ENCODE measurements at regions not wholly inside any gene's neighbourhood (a gene's known extent, or its start where the extent isn't known, plus 50 kb on each side); places are given as distances from the start of the nearest gene placed in this dataset.

- no peak for TF ChIP-seq EZH2 (IDR thresholded peaks at IDR 0.05; ENCODE audit: insufficient read depth, poor library complexity, severe bottlenecking)
- no peak for TF ChIP-seq EZH2phosphoT487 (IDR thresholded peaks at IDR 0.05; ENCODE audit: insufficient read depth, low read depth)
- H3K36me3 ChIP-seq (ENCODE audit: low read depth): no peaks in the 10 kb centered on the region
- no peaks in the 10 kb centered on the region for H3K79me2 ChIP-seq (ENCODE audit: insufficient read depth)
- H4K20me1 ChIP-seq (ENCODE audit: insufficient read depth): no peaks in the 10 kb centered on the region
- H3K4me3 ChIP-seq: no peak overlapping the region
- no peaks in the 10 kb centered on the region for H3K27me3 ChIP-seq (replicated peaks; ENCODE audit: insufficient read depth)
- no peak overlapping the region for H3K9ac ChIP-seq
- WGBS, 2 experiments (ENCODE audit: low coverage in 1 of 2, low lambda C conversion rate in 2 of 2, missing lambda C conversion rate in 2 of 2): 41 to 52% methylated on average over 2 of the region's 2 CpGs
- no peak for DNase-seq
- H3K9me3 ChIP-seq (ENCODE audit: low read depth): no peaks in the 10 kb centered on the region
- no peak overlapping the region for H3K4me2 ChIP-seq (ENCODE audit: unreplicated experiment)
- H3K9me2 ChIP-seq (ENCODE audit: insufficient read depth): no peaks in the 10 kb centered on the region
- no peaks in the 10 kb centered on the region for H3F3A ChIP-seq (ENCODE audit: insufficient read depth)
- no peak overlapping the region for H3K27ac ChIP-seq
- in situ Hi-C loops (cut with MboI): no loop called here
- no peaks in the 10 kb centered on the region for H3K4me1 ChIP-seq (ENCODE audit: insufficient read depth)
- no peak overlapping the region for H2AFZ ChIP-seq
Observed at GRCh38 chr16:60720060-60720459, 1316.2 kb downstream of the CDH8 start.

- Histone ChIP-seq H3K36me3 (ENCODE audit: low read depth) (no peaks in the 10 kb centered on the region), H3K9me2 (ENCODE audit: insufficient read depth) (no peaks in the 10 kb centered on the region), H3F3A (ENCODE audit: insufficient read depth) (no peaks in the 10 kb centered on the region), H3K27ac (no peak overlapping the region), H3K9ac (no peak overlapping the region), H3K79me2 (ENCODE audit: insufficient read depth) (no peaks in the 10 kb centered on the region), H3K27me3 (replicated peaks; ENCODE audit: insufficient read depth) (no peaks in the 10 kb centered on the region), H3K4me3 (no peak overlapping the region), H3K4me1 (ENCODE audit: insufficient read depth) (no peaks in the 10 kb centered on the region), H3K9me3 (ENCODE audit: low read depth) (no peaks in the 10 kb centered on the region), H3K4me2 (ENCODE audit: unreplicated experiment) (no peak overlapping the region), H4K20me1 (ENCODE audit: insufficient read depth) (no peaks in the 10 kb centered on the region), H2AFZ (no peak overlapping the region)
- in situ Hi-C loops (cut with MboI): no loop called here
- 15 to 23% methylated on average over 2 of the region's 2 CpGs for WGBS, 2 experiments (ENCODE audit: low coverage in 1 of 2, low lambda C conversion rate in 2 of 2, missing lambda C conversion rate in 2 of 2)
- no peak for DNase-seq
- TF ChIP-seq EZH2 (IDR thresholded peaks at IDR 0.05; ENCODE audit: insufficient read depth, poor library complexity, severe bottlenecking) (no peak), EZH2phosphoT487 (IDR thresholded peaks at IDR 0.05; ENCODE audit: insufficient read depth, low read depth) (no peak)
Observed at GRCh38 chr16:60717808-60718207, 1318.4 kb downstream of the CDH8 start.

- no peak overlapping the region for H3K4me2 ChIP-seq (ENCODE audit: unreplicated experiment)
- no peaks in the 10 kb centered on the region for H3K36me3 ChIP-seq (ENCODE audit: low read depth)
- DNase-seq: no peak
- no peaks in the 10 kb centered on the region for H4K20me1 ChIP-seq (ENCODE audit: insufficient read depth)
- H3K9me3 ChIP-seq (ENCODE audit: low read depth): no peaks in the 10 kb centered on the region
- H3K27ac ChIP-seq: no peak overlapping the region
- no peaks in the 10 kb centered on the region for H3K27me3 ChIP-seq (replicated peaks; ENCODE audit: insufficient read depth)
- H3K9me2 ChIP-seq (ENCODE audit: insufficient read depth): no peaks in the 10 kb centered on the region
- no peak overlapping the region for H2AFZ ChIP-seq
- WGBS, 2 experiments (ENCODE audit: low coverage in 1 of 2, low lambda C conversion rate in 2 of 2, missing lambda C conversion rate in 2 of 2): 5 to 10% methylated on average over 3 of the region's 3 CpGs
- no peaks in the 10 kb centered on the region for H3K79me2 ChIP-seq (ENCODE audit: insufficient read depth)
- H3K4me3 ChIP-seq: no peak overlapping the region
- H3K9ac ChIP-seq: no peak overlapping the region
- no peak for TF ChIP-seq EZH2 (IDR thresholded peaks at IDR 0.05; ENCODE audit: insufficient read depth, poor library complexity, severe bottlenecking)
- TF ChIP-seq EZH2phosphoT487 (IDR thresholded peaks at IDR 0.05; ENCODE audit: insufficient read depth, low read depth): no peak
- H3F3A ChIP-seq (ENCODE audit: insufficient read depth): no peaks in the 10 kb centered on the region
- no peaks in the 10 kb centered on the region for H3K4me1 ChIP-seq (ENCODE audit: insufficient read depth)
- in situ Hi-C loops (cut with MboI): no loop called here
Observed at GRCh38 chr16:60712144-60712543, 1324.1 kb downstream of the CDH8 start.

- no peaks in the 10 kb centered on the region for H3F3A ChIP-seq (ENCODE audit: insufficient read depth)
- H3K9me2 ChIP-seq (ENCODE audit: insufficient read depth): no peaks in the 10 kb centered on the region
- no peak for DNase-seq
- H3K36me3 ChIP-seq (ENCODE audit: low read depth): no peaks in the 10 kb centered on the region
- no peaks in the 10 kb centered on the region for H3K79me2 ChIP-seq (ENCODE audit: insufficient read depth)
- no peak overlapping the region for H2AFZ ChIP-seq
- no peak overlapping the region for H3K9ac ChIP-seq
- H4K20me1 ChIP-seq (ENCODE audit: insufficient read depth): no peaks in the 10 kb centered on the region
- H3K4me2 ChIP-seq (ENCODE audit: unreplicated experiment): no peak overlapping the region
- no peaks in the 10 kb centered on the region for H3K4me1 ChIP-seq (ENCODE audit: insufficient read depth)
- H3K4me3 ChIP-seq: no peak overlapping the region
- H3K27me3 ChIP-seq (replicated peaks; ENCODE audit: insufficient read depth): no peaks in the 10 kb centered on the region
- in situ Hi-C loops (cut with MboI): no loop called here
- H3K9me3 ChIP-seq (ENCODE audit: low read depth): no peaks in the 10 kb centered on the region
- TF ChIP-seq EZH2 (IDR thresholded peaks at IDR 0.05; ENCODE audit: insufficient read depth, poor library complexity, severe bottlenecking) (no peak), EZH2phosphoT487 (IDR thresholded peaks at IDR 0.05; ENCODE audit: insufficient read depth, low read depth) (no peak)
- no peak overlapping the region for H3K27ac ChIP-seq
- WGBS, 2 experiments (ENCODE audit: low coverage in 1 of 2, low lambda C conversion rate in 2 of 2, missing lambda C conversion rate in 2 of 2): 6 to 10% methylated on average over 1 of the region's 1 CpG
Observed at GRCh38 chr16:60704726-60705125, 1331.5 kb downstream of the CDH8 start.

GRCh38 chr16:60703096-60703495 lies 1333.1 kb downstream of the CDH8 start:
- no peaks in the 10 kb centered on the region for H3K9me2 ChIP-seq (ENCODE audit: insufficient read depth)
- H3F3A ChIP-seq (ENCODE audit: insufficient read depth): no peaks in the 10 kb centered on the region
- H3K4me1 ChIP-seq (ENCODE audit: insufficient read depth): no peaks in the 10 kb centered on the region
- no peaks in the 10 kb centered on the region for H3K9me3 ChIP-seq (ENCODE audit: low read depth)
- H3K79me2 ChIP-seq (ENCODE audit: insufficient read depth): no peaks in the 10 kb centered on the region
- H4K20me1 ChIP-seq (ENCODE audit: insufficient read depth): no peaks in the 10 kb centered on the region
- DNase-seq: no peak
- no peak for TF ChIP-seq EZH2 (IDR thresholded peaks at IDR 0.05; ENCODE audit: insufficient read depth, poor library complexity, severe bottlenecking)
- no peaks in the 10 kb centered on the region for H3K36me3 ChIP-seq (ENCODE audit: low read depth)
- H3K27ac ChIP-seq: no peak overlapping the region
- no peak overlapping the region for H3K4me2 ChIP-seq (ENCODE audit: unreplicated experiment)
- in situ Hi-C loops (cut with MboI): no loop called here
- no peaks in the 10 kb centered on the region for H3K27me3 ChIP-seq (replicated peaks; ENCODE audit: insufficient read depth)
- H3K9ac ChIP-seq: no peak overlapping the region
- WGBS, 2 experiments (ENCODE audit: low coverage in 1 of 2, low lambda C conversion rate in 2 of 2, missing lambda C conversion rate in 2 of 2): 9 to 13% methylated on average over 3 of the region's 3 CpGs
- no peak overlapping the region for H3K4me3 ChIP-seq
- H2AFZ ChIP-seq: no peak overlapping the region
